ENCODE measurements at regions not wholly inside any gene's neighbourhood (a gene's known extent, or its start where the extent isn't known, plus 50 kb on each side); places are given as distances from the start of the nearest gene placed in this dataset.

- CTCF ChIA-PET: no interaction called here
- no peaks in the 10 kb centered on the region for H3K4me1 ChIP-seq (ENCODE audit: control insufficient read depth, insufficient read depth, low read length)
- POLR2A ChIA-PET: no interaction called here
- no TSS peak for BruUV-seq (replicated peaks)
- TF ChIP-seq TCF7L2 (IDR thresholded peaks at IDR 0.05; ENCODE audit: low read depth, low read length) (no peak), POLR2AphosphoS5 (IDR thresholded peaks at IDR 0.05; ENCODE audit: low read depth, low read length) (no peak), CTCF (IDR thresholded peaks at IDR 0.05) (no peak), SIN3A (IDR thresholded peaks at IDR 0.05; ENCODE audit: borderline replicate concordance, insufficient read depth, low read depth, low read length) (no peak)
- TF ChIP-seq, protein P1, sequence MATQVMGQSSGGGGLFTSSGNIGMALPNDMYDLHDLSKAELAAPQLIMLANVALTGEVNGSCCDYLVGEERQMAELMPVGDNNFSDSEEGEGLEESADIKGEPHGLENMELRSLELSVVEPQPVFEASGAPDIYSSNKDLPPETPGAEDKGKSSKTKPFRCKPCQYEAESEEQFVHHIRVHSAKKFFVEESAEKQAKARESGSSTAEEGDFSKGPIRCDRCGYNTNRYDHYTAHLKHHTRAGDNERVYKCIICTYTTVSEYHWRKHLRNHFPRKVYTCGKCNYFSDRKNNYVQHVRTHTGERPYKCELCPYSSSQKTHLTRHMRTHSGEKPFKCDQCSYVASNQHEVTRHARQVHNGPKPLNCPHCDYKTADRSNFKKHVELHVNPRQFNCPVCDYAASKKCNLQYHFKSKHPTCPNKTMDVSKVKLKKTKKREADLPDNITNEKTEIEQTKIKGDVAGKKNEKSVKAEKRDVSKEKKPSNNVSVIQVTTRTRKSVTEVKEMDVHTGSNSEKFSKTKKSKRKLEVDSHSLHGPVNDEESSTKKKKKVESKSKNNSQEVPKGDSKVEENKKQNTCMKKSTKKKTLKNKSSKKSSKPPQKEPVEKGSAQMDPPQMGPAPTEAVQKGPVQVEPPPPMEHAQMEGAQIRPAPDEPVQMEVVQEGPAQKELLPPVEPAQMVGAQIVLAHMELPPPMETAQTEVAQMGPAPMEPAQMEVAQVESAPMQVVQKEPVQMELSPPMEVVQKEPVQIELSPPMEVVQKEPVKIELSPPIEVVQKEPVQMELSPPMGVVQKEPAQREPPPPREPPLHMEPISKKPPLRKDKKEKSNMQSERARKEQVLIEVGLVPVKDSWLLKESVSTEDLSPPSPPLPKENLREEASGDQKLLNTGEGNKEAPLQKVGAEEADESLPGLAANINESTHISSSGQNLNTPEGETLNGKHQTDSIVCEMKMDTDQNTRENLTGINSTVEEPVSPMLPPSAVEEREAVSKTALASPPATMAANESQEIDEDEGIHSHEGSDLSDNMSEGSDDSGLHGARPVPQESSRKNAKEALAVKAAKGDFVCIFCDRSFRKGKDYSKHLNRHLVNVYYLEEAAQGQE (IDR thresholded peaks at IDR 0.05; ENCODE audit: insufficient read depth in 1 of 2, low read depth in 2 of 2, low read length in 1 of 2): no peak
- intact Hi-C loops (cut with micrococcal nuclease; ENCODE audit: unreplicated experiment) (no loop called here), in situ Hi-C loops (cut with HindIII; ENCODE audit: low pct_unique_long_range_greater_than_20kb, low sequenced_read_pairs) (no loop called here)
- H3K27me3 ChIP-seq (ENCODE audit: control insufficient read depth, insufficient read depth, low read length): 0 out of 2 replicates have a peak, but pooled peaks cover 2% of the 10 kb centered on the region
- H3K9me3 ChIP-seq (ENCODE audit: control insufficient read depth, insufficient read depth, low read depth, low read length): no peaks in the 10 kb centered on the region
- no peak overlapping the region for H3K4me3 ChIP-seq (ENCODE audit: low read depth in 2 of 2, low read length in 2 of 2)
- no peak for DNase-seq (ENCODE audit: low read depth, low spot score)
- no peak overlapping the region for H3K27ac ChIP-seq (ENCODE audit: low read length)
- no peaks in the 10 kb centered on the region for H3K36me3 ChIP-seq (ENCODE audit: control insufficient read depth, insufficient read depth, low read length)
- no peak for ATAC-seq
These were observed 66.7 kb upstream of the GOLGA8B start for GRCh38 chr15:34650177-34650576.

GRCh38 chr15:34648294-34648631, 64.8 kb upstream of the GOLGA8B start:
- ATAC-seq (no peak), DNase-seq (ENCODE audit: low read depth, low spot score) (no peak)
- intact Hi-C loops (cut with micrococcal nuclease; ENCODE audit: unreplicated experiment): no loop called here
- Histone ChIP-seq H3K4me3 (ENCODE audit: low read depth in 2 of 2, low read length in 2 of 2) (no peak overlapping the region), H3K27ac (ENCODE audit: low read length) (no peak overlapping the region), H3K27me3 (ENCODE audit: control insufficient read depth, insufficient read depth, low read length) (0 out of 2 replicates have a peak, but pooled peaks cover 2% of the 10 kb centered on the region), H3K9me3 (ENCODE audit: control insufficient read depth, insufficient read depth, low read depth, low read length) (no peaks in the 10 kb centered on the region), H3K4me1 (ENCODE audit: control insufficient read depth, insufficient read depth, low read length) (no peaks in the 10 kb centered on the region), H3K36me3 (ENCODE audit: control insufficient read depth, insufficient read depth, low read length) (no peaks in the 10 kb centered on the region)
- ChIA-PET CTCF (no interaction called here), POLR2A (no interaction called here)
- BruUV-seq (replicated peaks): no TSS peak
- no peak for TF ChIP-seq SIN3A (IDR thresholded peaks at IDR 0.05; ENCODE audit: borderline replicate concordance, insufficient read depth, low read depth, low read length)
- TF ChIP-seq, protein P1 (IDR thresholded peaks at IDR 0.05; ENCODE audit: insufficient read depth in 1 of 2, low read depth in 2 of 2, low read length in 1 of 2): no peak
- TF ChIP-seq TCF7L2 (IDR thresholded peaks at IDR 0.05; ENCODE audit: low read depth, low read length): no peak
- TF ChIP-seq CTCF (IDR thresholded peaks at IDR 0.05): no peak
- in situ Hi-C loops (cut with HindIII; ENCODE audit: low pct_unique_long_range_greater_than_20kb, low sequenced_read_pairs): no loop called here
